ENCODE measurements at regions not wholly inside any gene's neighbourhood (a gene's known extent, or its start where the extent isn't known, plus 50 kb on each side); places are given as distances from the start of the nearest gene placed in this dataset.

GRCh38 chr10:78359640-78360091, 326.0 kb downstream of the RPS24 start:
- Histone ChIP-seq H3K36me3 (replicated peaks in 1 of 2; ENCODE audit: control insufficient read depth in 2 of 2, insufficient read depth in 2 of 2, low read length in 2 of 2) (no peaks in the 10 kb centered on the region), H3K79me1 (ENCODE audit: low read depth, low read length) (no peaks in the 10 kb centered on the region), H3K27ac (replicated peaks; ENCODE audit: low read length) (peak overlapping the region; percentile 41), H3K9ac (ENCODE audit: low read depth, low read length, poor library complexity) (no peak overlapping the region), H3K4me1 (ENCODE audit: control insufficient read depth in 2 of 2, insufficient read depth in 1 of 2, low read depth in 1 of 2, low read length in 2 of 2) (peaks cover 17 to 45% of the 10 kb centered on the region in 2 donors), H2BK15ac (ENCODE audit: low read length) (peak overlapping the region; percentile 23), H2BK12ac (ENCODE audit: low read length) (peak overlapping the region; percentile 76), H3K4me2 (ENCODE audit: insufficient read depth, low read length, poor library complexity, severe bottlenecking) (peak overlapping the region; percentile 12), H2AK5ac (ENCODE audit: low read depth, low read length) (peak overlapping the region; percentile 96), H4K91ac (ENCODE audit: low read depth, low read length, poor library complexity) (no peak overlapping the region), H2AFZ (ENCODE audit: low read length) (no peak overlapping the region), H3K27me3 (ENCODE audit: control insufficient read depth in 3 of 3, insufficient read depth in 3 of 3, low read depth in 1 of 3, low read length in 3 of 3) (peaks cover 0 to 3% (median 0%) of the 10 kb centered on the region in 3 experiments), H3K18ac (ENCODE audit: low read length) (peak overlapping the region; percentile 79), H3K4me3 (ENCODE audit: low read length in 2 of 2) (no peak overlapping the region), H3K23ac (ENCODE audit: low read depth, low read length, poor library complexity) (no peak overlapping the region), H3K4ac (ENCODE audit: low read length) (no peak overlapping the region), H4K8ac (ENCODE audit: low read depth, low read length) (no peak overlapping the region), H3K9me3 (replicated peaks in 1 of 2; ENCODE audit: control insufficient read depth in 2 of 2, insufficient read depth in 1 of 2, low read depth in 1 of 2, low read length in 2 of 2) (no peaks in the 10 kb centered on the region), H2BK120ac (ENCODE audit: low read depth, low read length) (peak overlapping the region; percentile 78), H3K14ac (ENCODE audit: low read length) (peak overlapping the region; percentile 40), H2BK5ac (ENCODE audit: low read length) (peak overlapping the region; percentile 83)
- WGBS, 2 donors (ENCODE audit: extremely low coverage in 2 of 2, insufficient read length in 2 of 2, insufficient replicate concordance in 1 of 2): no CpG with 5 or more reads among the region's 9 CpGs
- no peak for DNase-seq (ENCODE audit: low spot score)

- H3K9ac ChIP-seq (ENCODE audit: low read depth, low read length, poor library complexity): no peak overlapping the region
- peaks cover 17 to 45% of the 10 kb centered on the region in 2 donors for H3K4me1 ChIP-seq (ENCODE audit: control insufficient read depth in 2 of 2, insufficient read depth in 1 of 2, low read depth in 1 of 2, low read length in 2 of 2)
- no CpG with 5 or more reads among the region's 6 CpGs for WGBS, 2 donors (ENCODE audit: extremely low coverage in 2 of 2, insufficient read length in 2 of 2, insufficient replicate concordance in 1 of 2)
- no peak overlapping the region for H3K27ac ChIP-seq (replicated peaks; ENCODE audit: low read length)
- H3K23ac ChIP-seq (ENCODE audit: low read depth, low read length, poor library complexity): no peak overlapping the region
- H4K91ac ChIP-seq (ENCODE audit: low read depth, low read length, poor library complexity): no peak overlapping the region
- H3K79me1 ChIP-seq (ENCODE audit: low read depth, low read length): no peaks in the 10 kb centered on the region
- H3K27me3 ChIP-seq (ENCODE audit: control insufficient read depth in 3 of 3, insufficient read depth in 3 of 3, low read depth in 1 of 3, low read length in 3 of 3): peaks cover 0 to 3% (median 0%) of the 10 kb centered on the region in 3 experiments
- no peak overlapping the region for H4K8ac ChIP-seq (ENCODE audit: low read depth, low read length)
- no peak overlapping the region for H3K14ac ChIP-seq (ENCODE audit: low read length)
- no peak overlapping the region for H3K4me3 ChIP-seq (ENCODE audit: low read length in 2 of 2)
- H3K36me3 ChIP-seq (replicated peaks in 1 of 2; ENCODE audit: control insufficient read depth in 2 of 2, insufficient read depth in 2 of 2, low read length in 2 of 2): no peaks in the 10 kb centered on the region
- H3K18ac ChIP-seq (ENCODE audit: low read length): peak overlapping the region; percentile 39
- no peak overlapping the region for H2AFZ ChIP-seq (ENCODE audit: low read length)
- no peak overlapping the region for H2BK12ac ChIP-seq (ENCODE audit: low read length)
- H3K9me3 ChIP-seq (replicated peaks in 1 of 2; ENCODE audit: control insufficient read depth in 2 of 2, insufficient read depth in 1 of 2, low read depth in 1 of 2, low read length in 2 of 2): no peaks in the 10 kb centered on the region
- H2BK15ac ChIP-seq (ENCODE audit: low read length): no peak overlapping the region
- no peak overlapping the region for H2BK120ac ChIP-seq (ENCODE audit: low read depth, low read length)
- H2AK5ac ChIP-seq (ENCODE audit: low read depth, low read length): peak overlapping the region; percentile 27
- DNase-seq (ENCODE audit: low spot score): no peak
- no peak overlapping the region for H3K4me2 ChIP-seq (ENCODE audit: insufficient read depth, low read length, poor library complexity, severe bottlenecking)
- H3K4ac ChIP-seq (ENCODE audit: low read length): no peak overlapping the region
- no peak overlapping the region for H2BK5ac ChIP-seq (ENCODE audit: low read length)
These were observed 326.6 kb downstream of the RPS24 start for GRCh38 chr10:78360284-78360683.

- Histone ChIP-seq H3K9ac (ENCODE audit: low read depth, low read length, poor library complexity) (no peak overlapping the region), H3K4me2 (ENCODE audit: insufficient read depth, low read length, poor library complexity, severe bottlenecking) (no peak overlapping the region), H2AK5ac (ENCODE audit: low read depth, low read length) (peak overlapping the region; percentile 56), H4K8ac (ENCODE audit: low read depth, low read length) (no peak overlapping the region), H3K79me1 (ENCODE audit: low read depth, low read length) (no peaks in the 10 kb centered on the region), H2AFZ (ENCODE audit: low read length) (no peak overlapping the region), H3K36me3 (replicated peaks in 1 of 2; ENCODE audit: control insufficient read depth in 2 of 2, insufficient read depth in 2 of 2, low read length in 2 of 2) (no peaks in the 10 kb centered on the region), H3K4me3 (ENCODE audit: low read length in 2 of 2) (no peak overlapping the region), H3K9me3 (replicated peaks in 1 of 2; ENCODE audit: control insufficient read depth in 2 of 2, insufficient read depth in 1 of 2, low read depth in 1 of 2, low read length in 2 of 2) (no peaks in the 10 kb centered on the region), H2BK5ac (ENCODE audit: low read length) (no peak overlapping the region), H3K14ac (ENCODE audit: low read length) (no peak overlapping the region), H3K4me1 (ENCODE audit: control insufficient read depth in 2 of 2, insufficient read depth in 1 of 2, low read depth in 1 of 2, low read length in 2 of 2) (peaks cover 21 to 47% of the 10 kb centered on the region in 2 donors), H3K27me3 (ENCODE audit: control insufficient read depth in 3 of 3, insufficient read depth in 3 of 3, low read depth in 1 of 3, low read length in 3 of 3) (peaks cover 0 to 3% (median 0%) of the 10 kb centered on the region in 3 experiments), H3K23ac (ENCODE audit: low read depth, low read length, poor library complexity) (no peak overlapping the region), H3K27ac (replicated peaks; ENCODE audit: low read length) (no peak overlapping the region), H2BK12ac (ENCODE audit: low read length) (no peak overlapping the region), H4K91ac (ENCODE audit: low read depth, low read length, poor library complexity) (no peak overlapping the region), H3K4ac (ENCODE audit: low read length) (no peak overlapping the region), H2BK15ac (ENCODE audit: low read length) (no peak overlapping the region), H2BK120ac (ENCODE audit: low read depth, low read length) (no peak overlapping the region), H3K18ac (ENCODE audit: low read length) (peak overlapping the region; percentile 82)
- WGBS, 2 donors (ENCODE audit: extremely low coverage in 2 of 2, insufficient read length in 2 of 2, insufficient replicate concordance in 1 of 2): no CpG with 5 or more reads among the region's 3 CpGs
- no peak for DNase-seq (ENCODE audit: low spot score)
These were observed 327.4 kb downstream of the RPS24 start for GRCh38 chr10:78361031-78361430.

- peak overlapping the region; percentile 1 for H2BK15ac ChIP-seq (ENCODE audit: low read length)
- H3K27ac ChIP-seq (replicated peaks; ENCODE audit: low read length): no peak overlapping the region
- H3K18ac ChIP-seq (ENCODE audit: low read length): peak overlapping the region; percentile 78
- H2AK5ac ChIP-seq (ENCODE audit: low read depth, low read length): peak overlapping the region; percentile 36
- peak overlapping the region; percentile 2 for H2BK5ac ChIP-seq (ENCODE audit: low read length)
- H3K4me3 ChIP-seq (ENCODE audit: low read length in 2 of 2): no peak overlapping the region
- DNase-seq (ENCODE audit: low spot score): no peak
- peaks cover 0 to 3% (median 0%) of the 10 kb centered on the region in 3 experiments for H3K27me3 ChIP-seq (ENCODE audit: control insufficient read depth in 3 of 3, insufficient read depth in 3 of 3, low read depth in 1 of 3, low read length in 3 of 3)
- WGBS, 2 donors (ENCODE audit: extremely low coverage in 2 of 2, insufficient read length in 2 of 2, insufficient replicate concordance in 1 of 2): no CpG with 5 or more reads among the region's 10 CpGs
- H2BK120ac ChIP-seq (ENCODE audit: low read depth, low read length): no peak overlapping the region
- H4K8ac ChIP-seq (ENCODE audit: low read depth, low read length): no peak overlapping the region
- no peaks in the 10 kb centered on the region for H3K79me1 ChIP-seq (ENCODE audit: low read depth, low read length)
- H3K36me3 ChIP-seq (replicated peaks in 1 of 2; ENCODE audit: control insufficient read depth in 2 of 2, insufficient read depth in 2 of 2, low read length in 2 of 2): no peaks in the 10 kb centered on the region
- no peak overlapping the region for H3K14ac ChIP-seq (ENCODE audit: low read length)
- H4K91ac ChIP-seq (ENCODE audit: low read depth, low read length, poor library complexity): no peak overlapping the region
- H2BK12ac ChIP-seq (ENCODE audit: low read length): no peak overlapping the region
- H3K23ac ChIP-seq (ENCODE audit: low read depth, low read length, poor library complexity): no peak overlapping the region
- peak overlapping the region; percentile 82 for H2AFZ ChIP-seq (ENCODE audit: low read length)
- no peak overlapping the region for H3K4me2 ChIP-seq (ENCODE audit: insufficient read depth, low read length, poor library complexity, severe bottlenecking)
- H3K9ac ChIP-seq (ENCODE audit: low read depth, low read length, poor library complexity): no peak overlapping the region
- no peak overlapping the region for H3K4ac ChIP-seq (ENCODE audit: low read length)
- H3K9me3 ChIP-seq (replicated peaks in 1 of 2; ENCODE audit: control insufficient read depth in 2 of 2, insufficient read depth in 1 of 2, low read depth in 1 of 2, low read length in 2 of 2): no peaks in the 10 kb centered on the region
- H3K4me1 ChIP-seq (ENCODE audit: control insufficient read depth in 2 of 2, insufficient read depth in 1 of 2, low read depth in 1 of 2, low read length in 2 of 2): peaks cover 25 to 50% of the 10 kb centered on the region in 2 donors
These were observed 328.9 kb downstream of the RPS24 start for GRCh38 chr10:78362406-78363022.

Data from neuronal stem cell (in vitro differentiated cells).